HUES64 (cell line): ENCODE measurements at regions not wholly inside any gene's neighbourhood (a gene's known extent, or its start where the extent isn't known, plus 50 kb on each side); places are given as distances from the start of the nearest gene placed in this dataset.
"Not testable (repeated sequence)": the region's sequence is repeated elsewhere in the genome, so short reads cannot be mapped to it uniquely, and the experiment has no call there.

Experiments
- H3K27ac ChIP-seq: 2 replicates; pipeline ENCODE4 v1.7.0; 2013; ENCODE audit warnings: low read depth, low read length, inconsistent platforms
- H3K27me3 ChIP-seq: 2 replicates; pipeline ENCODE4 v1.6.1; 2013; ENCODE audit warnings: mild to moderate bottlenecking, low read length; ENCODE audit not compliant: insufficient read depth
- H3K36me3 ChIP-seq: 2 replicates; pipeline ENCODE4 v1.6.1; 2013; ENCODE audit warnings: mild to moderate bottlenecking, low read length; ENCODE audit not compliant: insufficient read depth
- H3K4me1 ChIP-seq: 2 replicates; pipeline ENCODE4 v1.6.1; 2013; ENCODE audit warnings: mild to moderate bottlenecking, low read length, moderate library complexity; ENCODE audit not compliant: insufficient read depth
- H3K4me3 ChIP-seq: 2 replicates; pipeline ENCODE4 v1.5.1; 2013; ENCODE audit warnings: mild to moderate bottlenecking, low read length, moderate library complexity
- H3K9ac ChIP-seq: 2 replicates; pipeline ENCODE4 v1.6.1; 2013; ENCODE audit warnings: mild to moderate bottlenecking, low read depth, low read length
- H3K9me3 ChIP-seq: 2 replicates; pipeline ENCODE4 v1.6.1; 2013; ENCODE audit warnings: low read depth, low read length; ENCODE audit not compliant: insufficient read depth
- WGBS: fragments of 150-250, 120-280 bp; methylation state at CpG from one replicate; pipeline ENCODE4 v1.1.7; 2013; ENCODE audit warnings: missing lambda C conversion rate; 5-methylcytosine and 5-hydroxymethylcytosine counted together

DNA sequence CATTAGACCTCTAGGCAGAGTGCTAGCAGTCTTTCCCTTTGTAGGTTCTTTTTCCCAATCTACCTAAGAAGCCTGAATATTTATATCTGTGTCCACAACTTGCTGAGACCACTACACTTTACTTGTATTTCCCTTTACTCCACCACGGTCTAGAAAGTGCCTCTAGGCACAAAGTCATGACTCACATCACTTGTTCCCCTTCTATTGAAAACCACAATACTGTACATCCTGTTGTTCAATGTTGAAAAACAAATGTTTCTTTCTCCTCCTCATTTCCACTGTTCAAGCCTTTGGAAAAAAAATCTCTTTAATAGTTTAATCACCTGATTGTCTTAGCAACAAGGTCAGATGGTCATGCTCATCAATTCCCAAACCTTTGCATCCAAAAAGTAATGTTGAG is 326.7 kb downstream of the GUCY2F start:
- H3K4me3 ChIP-seq, result no peak overlapping the region
- H3K9ac ChIP-seq, result no peak overlapping the region
- H3K27me3 ChIP-seq, result no peaks in the 10 kb centered on the region
- no peaks in the 10 kb centered on the region for H3K4me1 ChIP-seq
- H3K36me3 ChIP-seq, result no peaks in the 10 kb centered on the region
- no peak overlapping the region for H3K27ac ChIP-seq
- H3K9me3 ChIP-seq, result 0 out of 2 replicates have a peak, but pooled peaks cover 4% of the 10 kb centered on the region
- WGBS, result 90% methylated on average over 1 of the region's 1 CpG

DNA sequence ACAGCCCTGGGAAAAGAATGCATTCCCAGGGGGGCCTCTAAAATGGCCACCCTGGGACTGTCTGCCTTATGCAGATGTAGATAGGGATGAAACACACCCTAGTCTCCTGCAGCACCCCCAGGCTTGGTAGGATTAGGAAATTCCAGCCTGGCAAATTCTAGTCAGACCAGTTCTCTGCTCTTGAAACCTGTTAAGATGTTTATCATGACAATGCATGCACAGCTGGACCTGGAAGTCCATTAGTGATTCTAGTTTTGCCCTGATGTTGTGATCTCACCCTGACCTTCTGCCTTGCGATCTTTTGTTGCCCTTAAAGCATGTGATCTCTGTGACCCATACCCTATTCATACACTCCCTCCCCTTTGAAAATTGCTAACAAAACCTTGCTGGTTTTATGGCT is 337.7 kb downstream of the GUCY2F start:
- H3K4me3 ChIP-seq, H3K9ac ChIP-seq, H3K27ac ChIP-seq, H3K27me3 ChIP-seq, H3K4me1 ChIP-seq, H3K36me3 ChIP-seq: not testable (repeated sequence)
- 90% methylated on average over 1 of the region's 1 CpG for WGBS
- H3K9me3 ChIP-seq, result peaks cover 10% of the 10 kb centered on the region; the same call in 1 of the 2 replicates

DNA sequence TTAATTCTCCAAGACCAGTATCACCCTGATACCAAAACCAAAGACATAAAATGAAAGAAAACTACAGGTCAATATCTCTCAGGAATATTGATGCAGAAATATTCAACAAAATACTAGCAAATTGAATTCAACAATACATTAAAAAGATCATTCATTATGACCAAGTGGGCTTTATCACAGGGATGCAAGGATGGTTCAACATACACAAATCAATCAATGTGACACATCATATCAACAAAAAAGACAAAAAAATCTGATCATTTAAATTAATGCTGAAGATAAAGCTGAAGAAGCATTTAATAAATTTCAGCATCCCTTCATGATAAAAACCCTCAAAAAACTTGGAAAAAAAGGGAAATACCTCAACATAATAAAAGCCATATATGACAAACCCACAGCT is 341.4 kb downstream of the GUCY2F start:
- Histone ChIP-seq H3K9me3 (peaks cover 14% of the 10 kb centered on the region; the same call in 1 of the 2 replicates), H3K4me1 (no peaks in the 10 kb centered on the region), H3K27me3 (no peaks in the 10 kb centered on the region), H3K4me3 (no peak overlapping the region), H3K27ac (no peak overlapping the region), H3K9ac (no peak overlapping the region), H3K36me3 (no peaks in the 10 kb centered on the region)

DNA sequence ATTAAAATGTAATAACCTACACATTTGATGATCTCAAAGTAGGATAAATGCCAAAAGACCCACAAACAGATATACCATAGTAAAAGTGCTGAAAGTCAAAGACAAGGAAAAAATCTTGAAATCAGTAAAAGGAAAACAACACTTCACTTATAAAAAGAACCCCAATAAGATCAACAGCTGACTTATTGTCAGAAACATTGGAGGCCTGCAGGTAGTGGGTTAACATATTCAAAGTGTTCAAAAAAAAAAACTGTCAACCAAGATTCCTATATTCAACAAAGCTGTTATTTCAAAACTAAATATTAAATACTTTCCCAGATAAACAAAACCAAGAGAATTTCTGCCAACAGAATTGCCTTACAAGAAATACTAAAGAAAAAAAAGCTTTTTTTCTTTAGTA is 347.1 kb downstream of the GUCY2F start:
- H3K9me3 ChIP-seq, result peaks cover 15% of the 10 kb centered on the region; the same call in 1 of the 2 replicates
- no peak overlapping the region for H3K27ac ChIP-seq
- H3K4me3 ChIP-seq, result no peak overlapping the region
- no peaks in the 10 kb centered on the region for H3K27me3 ChIP-seq
- no peak overlapping the region for H3K9ac ChIP-seq
- H3K36me3 ChIP-seq, result no peaks in the 10 kb centered on the region
- no peaks in the 10 kb centered on the region for H3K4me1 ChIP-seq

DNA sequence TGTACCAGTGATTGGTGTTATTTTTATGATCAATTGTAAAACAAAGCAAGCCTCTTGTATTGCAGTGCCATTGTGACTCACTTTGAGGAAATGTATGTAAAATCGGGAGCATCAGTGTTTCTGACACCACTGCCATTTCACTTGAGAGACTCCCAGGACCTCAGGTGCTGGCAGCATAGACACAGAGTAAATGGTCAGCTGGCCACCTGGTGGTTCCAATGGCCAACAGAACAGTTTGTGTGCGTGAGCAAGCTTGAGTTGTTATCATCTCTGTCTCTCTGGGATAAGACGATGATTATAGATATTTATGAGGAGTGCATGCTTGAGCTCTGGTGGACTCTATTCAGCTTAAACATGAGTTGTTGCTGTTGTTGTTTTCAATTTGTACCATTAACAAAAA is 356.6 kb downstream of the GUCY2F start:
- WGBS, result 94% methylated on average over 3 of the region's 3 CpGs
- no peak overlapping the region for H3K4me3 ChIP-seq
- H3K4me1 ChIP-seq, result no peaks in the 10 kb centered on the region
- H3K36me3 ChIP-seq, result no peaks in the 10 kb centered on the region
- no peaks in the 10 kb centered on the region for H3K9me3 ChIP-seq
- no peak overlapping the region for H3K27ac ChIP-seq
- no peak overlapping the region for H3K9ac ChIP-seq
- H3K27me3 ChIP-seq, result no peaks in the 10 kb centered on the region

DNA sequence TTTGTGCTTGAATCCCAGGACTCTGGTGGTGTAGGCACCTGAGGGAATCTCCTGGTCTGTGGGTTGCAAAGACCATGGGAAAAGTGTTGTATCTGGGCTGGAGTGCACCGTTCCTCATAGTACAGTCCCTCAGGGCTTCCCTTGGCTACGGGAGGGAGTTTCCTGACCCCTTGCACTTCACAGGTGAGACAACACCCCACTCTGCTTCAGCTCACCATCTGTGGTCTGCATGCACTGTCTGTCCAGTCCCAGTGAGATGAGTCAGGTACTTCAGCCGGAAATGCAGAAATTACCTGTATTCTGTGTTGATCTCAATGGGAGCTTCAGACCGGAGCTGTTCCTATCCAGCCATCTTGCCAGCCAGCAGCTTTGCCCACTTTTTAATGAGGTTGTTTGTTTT is 353.0 kb upstream of the IRS4 start:
- Histone ChIP-seq H3K27ac (no peak overlapping the region), H3K27me3 (no peaks in the 10 kb centered on the region), H3K4me3 (no peak overlapping the region), H3K4me1 (no peaks in the 10 kb centered on the region), H3K9ac (no peak overlapping the region), H3K36me3 (no peaks in the 10 kb centered on the region), H3K9me3 (no peaks in the 10 kb centered on the region)
- 92% methylated on average over 3 of the region's 4 CpGs for WGBS

DNA sequence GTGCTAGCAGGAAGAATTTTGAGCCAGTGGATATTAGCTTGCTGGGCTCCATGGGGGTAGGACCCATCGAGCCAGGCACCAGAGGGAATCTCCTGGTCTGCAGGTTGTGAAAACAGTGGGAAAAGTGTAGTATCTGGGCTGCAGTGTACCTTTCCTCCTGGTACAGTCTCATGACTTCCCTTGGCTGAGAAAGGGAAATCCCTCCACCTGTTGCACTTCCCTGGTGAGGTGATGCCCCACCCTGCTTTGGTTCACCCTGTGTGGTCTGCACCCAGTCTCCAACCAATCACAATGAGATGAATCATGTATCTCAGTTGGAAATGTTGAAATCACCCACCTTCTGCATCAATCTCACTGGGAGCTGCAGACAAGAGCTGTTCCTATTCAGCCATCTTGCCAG is 341.4 kb upstream of the IRS4 start:
- Histone ChIP-seq H3K27ac (no peak overlapping the region), H3K9ac (no peak overlapping the region), H3K27me3 (no peaks in the 10 kb centered on the region), H3K36me3 (no peaks in the 10 kb centered on the region), H3K9me3 (no peaks in the 10 kb centered on the region), H3K4me3 (no peak overlapping the region), H3K4me1 (no peaks in the 10 kb centered on the region)
- 93% methylated on average over 1 of the region's 1 CpG for WGBS

DNA sequence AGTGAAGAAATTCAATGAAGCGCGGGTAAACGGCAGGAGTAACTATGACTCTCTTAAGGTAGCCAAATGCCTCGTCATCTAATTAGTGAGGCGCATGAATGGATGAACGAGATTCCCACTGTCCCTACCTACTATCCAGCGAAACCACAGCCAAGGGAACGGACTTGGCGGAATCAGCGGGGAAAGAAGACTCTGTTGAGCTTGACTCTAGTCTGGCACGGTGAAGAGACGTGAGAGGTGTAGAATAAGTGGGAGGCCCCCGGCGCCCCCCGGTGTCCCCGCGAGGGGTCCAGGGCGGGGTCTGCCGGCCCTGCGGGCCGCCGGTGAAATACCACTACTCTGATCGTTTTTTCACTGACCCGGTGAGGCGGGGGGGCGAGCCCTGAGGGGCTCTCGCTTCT is 317.8 kb upstream of the IRS4 start:
- not testable (repeated sequence) for H3K4me1 ChIP-seq, H3K27me3 ChIP-seq, H3K27ac ChIP-seq, H3K4me3 ChIP-seq, H3K9me3 ChIP-seq, H3K36me3 ChIP-seq, H3K9ac ChIP-seq
- WGBS, result 91% methylated on average over 26 of the region's 27 CpGs

DNA sequence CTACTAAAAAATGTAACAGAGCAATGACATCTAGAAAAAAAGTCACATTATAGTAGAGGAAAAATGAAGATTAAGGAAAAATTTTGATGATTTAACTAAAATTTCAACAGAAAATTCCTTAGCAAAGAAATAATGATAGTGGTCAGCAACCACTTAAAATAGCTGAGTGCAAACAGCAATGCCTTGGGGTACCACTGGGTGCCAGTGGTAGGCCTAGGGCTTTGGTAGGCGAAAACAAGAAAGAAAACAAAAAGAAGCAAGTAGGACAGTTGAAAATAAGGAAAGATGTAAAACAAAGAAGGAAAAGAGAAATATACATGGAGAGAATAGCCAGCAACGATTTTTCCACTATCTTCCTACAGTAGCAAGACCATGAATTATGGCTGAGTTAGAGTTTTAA is 313.5 kb upstream of the IRS4 start:
- no peaks in the 10 kb centered on the region for H3K27me3 ChIP-seq
- H3K27ac ChIP-seq, result no peak overlapping the region
- no peak overlapping the region for H3K9ac ChIP-seq
- H3K4me1 ChIP-seq, result no peaks in the 10 kb centered on the region
- H3K36me3 ChIP-seq, result no peaks in the 10 kb centered on the region
- no peak overlapping the region for H3K4me3 ChIP-seq
- WGBS, result 83% methylated on average over 1 of the region's 2 CpGs
- no peaks in the 10 kb centered on the region for H3K9me3 ChIP-seq

DNA sequence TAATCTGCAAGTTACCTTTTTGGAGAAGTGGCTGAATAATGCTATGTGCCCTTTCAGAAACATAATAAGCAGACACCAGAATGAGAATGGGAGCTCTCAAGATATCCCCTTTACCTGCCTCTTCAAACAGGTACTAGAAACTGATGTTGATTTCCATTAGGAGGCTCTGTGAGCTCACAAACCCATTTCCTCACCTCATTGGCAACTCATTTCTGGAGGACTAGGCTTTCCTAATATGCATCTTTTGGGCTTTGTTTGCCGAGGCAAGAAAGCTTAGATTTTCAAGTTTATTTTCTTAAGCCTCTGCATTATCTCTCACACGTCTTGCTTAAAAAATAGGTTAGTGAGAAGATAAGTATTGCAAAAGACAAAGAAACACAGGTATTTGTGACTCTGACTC is 313.1 kb upstream of the IRS4 start:
- Histone ChIP-seq H3K4me1 (no peaks in the 10 kb centered on the region), H3K4me3 (no peak overlapping the region), H3K9ac (no peak overlapping the region), H3K9me3 (no peaks in the 10 kb centered on the region), H3K27me3 (no peaks in the 10 kb centered on the region), H3K27ac (no peak overlapping the region), H3K36me3 (no peaks in the 10 kb centered on the region)
- 40% methylated on average over 1 of the region's 2 CpGs for WGBS

DNA sequence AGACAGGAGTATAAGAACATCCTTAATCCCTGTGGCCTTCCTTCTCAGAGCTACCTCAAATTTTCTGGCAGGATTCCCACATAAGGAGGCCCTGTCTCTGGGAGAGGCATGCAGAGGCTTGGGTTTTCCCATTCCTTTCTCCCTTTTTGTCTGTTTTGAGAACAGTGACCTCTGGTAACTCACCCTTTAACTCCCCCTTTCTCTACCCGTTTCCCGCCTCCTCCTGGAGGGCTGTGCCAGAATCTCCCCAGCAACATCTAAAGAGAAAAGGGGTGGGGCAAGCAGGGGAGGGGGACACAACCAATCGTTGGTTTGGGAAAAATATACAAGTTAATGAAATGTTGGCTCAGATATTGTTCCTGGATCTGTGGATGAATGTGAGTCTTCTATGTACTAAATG is 303.7 kb upstream of the IRS4 start:
- no peaks in the 10 kb centered on the region for H3K9me3 ChIP-seq
- H3K27ac ChIP-seq, result no peak overlapping the region
- H3K36me3 ChIP-seq, result no peaks in the 10 kb centered on the region
- no peak overlapping the region for H3K4me3 ChIP-seq
- 56% methylated on average over 1 of the region's 3 CpGs for WGBS
- no peak overlapping the region for H3K9ac ChIP-seq
- no peaks in the 10 kb centered on the region for H3K27me3 ChIP-seq
- no peaks in the 10 kb centered on the region for H3K4me1 ChIP-seq

DNA sequence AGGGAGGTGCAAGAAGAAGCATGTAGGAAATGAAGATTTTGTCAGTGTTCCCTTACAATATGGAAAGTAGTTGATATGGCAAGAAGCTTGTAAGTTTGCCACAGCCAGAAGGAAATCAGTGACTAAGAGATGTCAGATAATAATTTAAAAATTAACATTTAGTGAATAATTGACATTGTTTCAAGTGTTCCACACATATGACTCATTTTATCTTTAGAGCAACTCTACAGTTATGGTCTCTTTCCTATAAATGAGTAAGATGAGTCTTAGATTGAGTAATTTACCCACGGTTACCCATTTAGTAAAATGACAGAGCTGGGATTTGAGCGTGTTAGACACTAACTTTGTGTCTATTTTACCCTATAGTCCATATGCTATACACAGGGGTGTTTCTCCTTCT is 300.3 kb upstream of the IRS4 start:
- no peak overlapping the region for H3K4me3 ChIP-seq
- WGBS, result 100% methylated on average over 2 of the region's 2 CpGs
- H3K27ac ChIP-seq, result no peak overlapping the region
- H3K9me3 ChIP-seq, result no peaks in the 10 kb centered on the region
- H3K36me3 ChIP-seq, result no peaks in the 10 kb centered on the region
- H3K9ac ChIP-seq, result no peak overlapping the region
- no peaks in the 10 kb centered on the region for H3K27me3 ChIP-seq
- H3K4me1 ChIP-seq, result no peaks in the 10 kb centered on the region
